ENCODE measurements at regions not wholly inside any gene's neighbourhood (a gene's known extent, or its start where the extent isn't known, plus 50 kb on each side); places are given as distances from the start of the nearest gene placed in this dataset.

- H4K20me1 ChIP-seq (ENCODE audit: control insufficient read depth, insufficient read depth, low read length, poor library complexity, severe bottlenecking), result no peaks in the 10 kb centered on the region
- H2AFZ ChIP-seq (ENCODE audit: insufficient read depth, low read depth, low read length, poor library complexity, severe bottlenecking), result no peak overlapping the region
- no peak overlapping the region for H3K4me2 ChIP-seq (replicated peaks; ENCODE audit: low read depth, low read length, poor library complexity, severe bottlenecking)
- Mint-ChIP-seq H3K27me3 (peaks cover 11% of the 10 kb centered on the region), H3K4me1 (no peaks in the 10 kb centered on the region), H3K27ac (no peak overlapping the region), H3K9me3 (ENCODE audit: insufficient read depth) (no peaks in the 10 kb centered on the region), H3K4me3 (no peak overlapping the region)
- POLR2A ChIA-PET, result no interaction called here
- no peak overlapping the region for H3K9ac ChIP-seq (ENCODE audit: low read length)
- WGBS (ENCODE audit: insufficient coverage), result no CpG with 5 or more reads among the region's 1 CpG
- no peaks in the 10 kb centered on the region for H3K79me2 ChIP-seq (ENCODE audit: control insufficient read depth, insufficient read depth, low read length)
- no peak for DNase-seq
- H3K4me3 ChIP-seq (ENCODE audit: control extremely low read depth in 1 of 5, extremely low read depth in 1 of 5, insufficient read depth in 1 of 5, low read depth in 2 of 5, low read length in 4 of 5), result no peak overlapping the region
- CTCF ChIA-PET, result no interaction called here
- no peak for TF ChIP-seq EZH2 (IDR thresholded peaks at IDR 0.05; ENCODE audit: borderline replicate concordance, insufficient read depth, low read depth, low read length, poor library complexity, severe bottlenecking)
- TF ChIP-seq, protein P1, sequence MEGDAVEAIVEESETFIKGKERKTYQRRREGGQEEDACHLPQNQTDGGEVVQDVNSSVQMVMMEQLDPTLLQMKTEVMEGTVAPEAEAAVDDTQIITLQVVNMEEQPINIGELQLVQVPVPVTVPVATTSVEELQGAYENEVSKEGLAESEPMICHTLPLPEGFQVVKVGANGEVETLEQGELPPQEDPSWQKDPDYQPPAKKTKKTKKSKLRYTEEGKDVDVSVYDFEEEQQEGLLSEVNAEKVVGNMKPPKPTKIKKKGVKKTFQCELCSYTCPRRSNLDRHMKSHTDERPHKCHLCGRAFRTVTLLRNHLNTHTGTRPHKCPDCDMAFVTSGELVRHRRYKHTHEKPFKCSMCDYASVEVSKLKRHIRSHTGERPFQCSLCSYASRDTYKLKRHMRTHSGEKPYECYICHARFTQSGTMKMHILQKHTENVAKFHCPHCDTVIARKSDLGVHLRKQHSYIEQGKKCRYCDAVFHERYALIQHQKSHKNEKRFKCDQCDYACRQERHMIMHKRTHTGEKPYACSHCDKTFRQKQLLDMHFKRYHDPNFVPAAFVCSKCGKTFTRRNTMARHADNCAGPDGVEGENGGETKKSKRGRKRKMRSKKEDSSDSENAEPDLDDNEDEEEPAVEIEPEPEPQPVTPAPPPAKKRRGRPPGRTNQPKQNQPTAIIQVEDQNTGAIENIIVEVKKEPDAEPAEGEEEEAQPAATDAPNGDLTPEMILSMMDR (IDR thresholded peaks at IDR 0.05), result no peak
- no peaks in the 10 kb centered on the region for H3K4me1 ChIP-seq (ENCODE audit: control insufficient read depth in 2 of 2, insufficient read depth in 2 of 2, low read length in 2 of 2)
- ATAC-seq (ENCODE audit: low read depth), result no peak
- intact Hi-C loops (cut with micrococcal nuclease), result no loop called here
- no peaks in the 10 kb centered on the region for H3K36me3 ChIP-seq (replicated peaks in 1 of 2; ENCODE audit: control extremely low read depth in 1 of 2, control insufficient read depth in 1 of 2, extremely low read depth in 1 of 2, insufficient read depth in 2 of 2, low read length in 1 of 2)
- H3K27me3 ChIP-seq (replicated peaks in 1 of 4; ENCODE audit: control extremely low read depth in 1 of 4, control insufficient read depth in 3 of 4, insufficient read depth in 4 of 4, low read length in 3 of 4), result peaks cover 0 to 5% (median 0%) of the 10 kb centered on the region in 4 experiments
- no peaks in the 10 kb centered on the region for H3K9me3 ChIP-seq (ENCODE audit: control extremely low read depth in 1 of 3, control insufficient read depth in 2 of 3, insufficient read depth in 1 of 3, low read length in 2 of 3)
- no peak overlapping the region for H3K27ac ChIP-seq (ENCODE audit: low read length in 2 of 2)
Observed at GRCh38 chr18:45236676-45237075, 378.6 kb upstream of the SLC14A2 start.

GRCh38 chr18:45237343-45238098, 377.8 kb upstream of the SLC14A2 start:
- intact Hi-C loops (cut with micrococcal nuclease), result no loop called here
- no peak for DNase-seq
- Histone ChIP-seq H3K79me2 (ENCODE audit: control insufficient read depth, insufficient read depth, low read length) (no peaks in the 10 kb centered on the region), H3K36me3 (replicated peaks in 1 of 2; ENCODE audit: control extremely low read depth in 1 of 2, control insufficient read depth in 1 of 2, extremely low read depth in 1 of 2, insufficient read depth in 2 of 2, low read length in 1 of 2) (no peaks in the 10 kb centered on the region), H3K27me3 (replicated peaks in 1 of 4; ENCODE audit: control extremely low read depth in 1 of 4, control insufficient read depth in 3 of 4, insufficient read depth in 4 of 4, low read length in 3 of 4) (peaks cover 0 to 5% (median 0%) of the 10 kb centered on the region in 4 experiments), H3K9ac (ENCODE audit: low read length) (no peak overlapping the region), H3K4me1 (ENCODE audit: control insufficient read depth in 2 of 2, insufficient read depth in 2 of 2, low read length in 2 of 2) (no peaks in the 10 kb centered on the region), H3K9me3 (ENCODE audit: control extremely low read depth in 1 of 3, control insufficient read depth in 2 of 3, insufficient read depth in 1 of 3, low read length in 2 of 3) (no peaks in the 10 kb centered on the region), H2AFZ (ENCODE audit: insufficient read depth, low read depth, low read length, poor library complexity, severe bottlenecking) (no peak overlapping the region), H3K4me3 (ENCODE audit: control extremely low read depth in 1 of 5, extremely low read depth in 1 of 5, insufficient read depth in 1 of 5, low read depth in 2 of 5, low read length in 4 of 5) (no peak overlapping the region), H3K27ac (ENCODE audit: low read length in 2 of 2) (no peak overlapping the region), H4K20me1 (ENCODE audit: control insufficient read depth, insufficient read depth, low read length, poor library complexity, severe bottlenecking) (no peaks in the 10 kb centered on the region), H3K4me2 (replicated peaks; ENCODE audit: low read depth, low read length, poor library complexity, severe bottlenecking) (no peak overlapping the region)
- H3K27me3 Mint-ChIP-seq, result peaks cover 11% of the 10 kb centered on the region
- ChIA-PET CTCF (no interaction called here), POLR2A (no interaction called here)
- H3K27ac Mint-ChIP-seq, result no peak overlapping the region
- H3K4me3 Mint-ChIP-seq, result no peak overlapping the region
- H3K9me3 Mint-ChIP-seq (ENCODE audit: insufficient read depth), result no peaks in the 10 kb centered on the region
- WGBS (ENCODE audit: insufficient coverage), result 100% methylated on average over 5 of the region's 7 CpGs
- H3K4me1 Mint-ChIP-seq, result no peaks in the 10 kb centered on the region
- no peak for ATAC-seq (ENCODE audit: low read depth)
- TF ChIP-seq EZH2 (IDR thresholded peaks at IDR 0.05; ENCODE audit: borderline replicate concordance, insufficient read depth, low read depth, low read length, poor library complexity, severe bottlenecking), result no peak
- TF ChIP-seq, protein P1 (IDR thresholded peaks at IDR 0.05), result no peak
